GM21786 (cell line): ENCODE measurements at regions not wholly inside any gene's neighbourhood (a gene's known extent, or its start where the extent isn't known, plus 50 kb on each side); places are given as distances from the start of the nearest gene placed in this dataset.

Source experiments
- ATAC-seq: cut with Tn5 transposase; IDR thresholded peaks from one replicate; pipeline ENCODE4 v1.9.1; 2021; ENCODE audit not compliant: unreplicated experiment

DNA sequence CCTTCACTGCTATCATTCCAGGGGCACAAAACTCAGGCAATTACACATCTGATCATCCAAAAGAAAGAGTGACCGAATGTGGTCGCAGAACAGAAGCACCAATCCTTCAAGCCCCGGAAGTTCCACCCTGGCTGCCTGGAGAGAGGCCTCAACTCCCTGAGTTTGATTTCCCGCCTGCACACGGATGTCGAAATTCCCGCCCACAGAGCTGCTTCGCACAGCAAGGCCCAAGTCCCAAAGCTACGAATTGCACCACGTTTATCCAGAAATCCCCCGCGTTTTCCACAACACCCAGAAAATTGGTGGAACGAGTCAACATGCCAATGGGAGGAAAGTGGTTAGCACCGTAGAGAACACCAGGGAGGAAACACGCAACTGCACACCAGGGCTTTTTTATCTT, 445.4 kb downstream of the EIPR1 start:
- no peak for ATAC-seq

GRCh38 chr2:2931318-2932075, 446.1 kb downstream of the EIPR1 start:
- ATAC-seq, result no peak

- no peak for ATAC-seq
Observed at GRCh38 chr2:2930841-2931240, 446.8 kb downstream of the EIPR1 start.

- ATAC-seq, result peak; percentile 60
Observed at GRCh38 chr2:2926858-2927175, 450.8 kb downstream of the EIPR1 start.

- peak; percentile 73 for ATAC-seq
Observed at GRCh38 chr2:2926009-2926857, 451.4 kb downstream of the EIPR1 start.

DNA sequence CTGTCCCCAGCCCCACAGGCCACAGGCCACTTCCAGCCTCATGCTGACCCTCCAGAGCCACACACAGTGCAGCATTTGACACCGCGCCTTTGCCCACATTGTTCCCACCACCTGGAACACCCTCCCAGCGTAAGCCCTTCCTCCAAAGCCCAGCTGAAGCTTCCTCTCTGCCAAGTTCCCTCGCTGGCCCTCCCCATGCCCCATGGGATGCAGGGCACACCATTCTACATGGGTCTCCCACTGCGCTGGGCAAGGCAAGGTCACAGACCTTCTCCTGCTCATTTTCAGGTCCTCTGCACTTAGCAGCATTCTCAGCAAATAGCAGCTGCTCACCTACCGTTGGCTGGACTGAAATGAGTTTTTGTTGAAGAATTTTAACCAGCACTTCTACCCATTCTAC, 455.5 kb downstream of the EIPR1 start:
- ATAC-seq, result no peak

DNA sequence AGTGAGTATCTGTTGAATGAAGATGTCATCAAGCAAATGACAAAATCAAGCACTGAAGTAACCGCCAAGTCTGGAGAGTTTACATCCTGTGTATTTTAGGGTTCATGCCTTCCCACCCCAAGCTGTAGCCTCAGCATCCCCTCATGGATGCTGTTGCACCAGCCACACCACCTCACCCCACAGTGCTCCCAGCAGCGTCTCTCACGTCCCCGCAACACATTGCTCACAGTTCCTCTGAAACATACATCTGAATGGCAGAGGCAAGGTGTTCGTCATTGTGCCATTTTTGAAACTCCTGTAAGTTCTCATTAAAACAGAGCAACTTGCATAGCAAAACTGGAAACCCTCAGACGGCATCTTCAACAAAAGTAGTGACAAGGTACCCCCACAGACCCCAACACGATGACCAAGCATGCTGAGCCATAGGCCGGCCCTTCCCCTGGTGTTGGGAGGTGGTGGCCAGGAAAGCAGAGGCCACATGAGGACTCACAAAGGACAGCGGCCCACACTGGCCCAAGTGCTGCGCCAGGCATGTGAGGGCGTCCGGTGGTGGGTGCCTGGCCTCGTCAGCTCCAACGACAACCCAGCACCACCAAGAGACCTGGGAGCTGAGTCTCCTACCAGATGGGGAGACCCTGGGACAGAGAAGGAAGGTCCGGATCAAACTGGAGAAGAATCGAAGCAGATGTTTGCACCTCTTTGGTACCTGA, 456.5 kb downstream of the EIPR1 start:
- no peak for ATAC-seq

- ATAC-seq, result no peak
Observed at GRCh38 chr2:2919574-2920365, 457.8 kb downstream of the EIPR1 start.

- no peak for ATAC-seq
Observed at GRCh38 chr2:2919026-2919425, 458.6 kb downstream of the EIPR1 start.

DNA sequence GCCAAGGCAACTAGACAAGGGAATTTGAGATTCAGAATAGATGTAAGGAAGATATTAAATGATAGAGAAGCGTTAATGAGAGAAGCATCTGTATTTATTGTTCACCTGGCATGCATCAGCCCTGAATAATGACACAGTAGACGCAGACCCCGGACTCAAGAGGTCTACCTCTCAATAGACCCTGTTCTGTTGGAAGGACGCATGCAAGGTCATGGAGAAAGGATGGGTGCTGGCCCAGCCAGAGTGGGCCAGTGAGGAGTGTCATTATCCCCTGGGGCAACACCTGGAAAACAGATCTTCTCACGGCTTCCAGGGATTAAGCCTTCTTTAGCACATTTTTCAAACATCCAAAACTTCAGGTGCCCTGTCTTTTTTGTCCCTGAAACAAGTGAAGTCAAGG, 461.0 kb downstream of the EIPR1 start:
- no peak for ATAC-seq

DNA sequence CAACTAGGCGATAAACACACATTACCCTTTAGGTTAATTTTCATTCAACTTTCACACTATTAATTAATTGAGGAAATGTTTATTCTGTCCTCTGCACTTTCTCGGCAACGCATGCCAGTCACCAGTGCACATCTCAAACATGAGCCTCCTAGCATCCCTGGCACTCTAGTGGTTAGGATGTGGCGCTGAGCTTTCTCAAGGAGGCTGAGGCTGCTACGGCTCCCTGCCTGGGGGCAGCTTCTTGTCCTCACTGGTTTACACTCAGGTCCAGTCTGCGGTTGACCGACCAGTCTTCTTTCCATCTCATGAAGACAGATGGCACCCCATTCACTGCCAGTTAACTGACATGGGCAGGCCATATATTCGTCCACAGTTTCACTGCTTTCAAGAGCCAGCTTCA, 463.4 kb downstream of the EIPR1 start:
- no peak for ATAC-seq

- ATAC-seq, result no peak
Observed at GRCh38 chr2:2913601-2914120, 464.0 kb downstream of the EIPR1 start.

GRCh38 chr2:2912731-2913130, 464.9 kb downstream of the EIPR1 start:
- no peak for ATAC-seq

- ATAC-seq, result no peak
Observed at GRCh38 chr2:2912293-2912692, 465.3 kb downstream of the EIPR1 start.

- ATAC-seq, result no peak
Observed at GRCh38 chr2:2910259-2910658, 467.4 kb downstream of the EIPR1 start.

DNA sequence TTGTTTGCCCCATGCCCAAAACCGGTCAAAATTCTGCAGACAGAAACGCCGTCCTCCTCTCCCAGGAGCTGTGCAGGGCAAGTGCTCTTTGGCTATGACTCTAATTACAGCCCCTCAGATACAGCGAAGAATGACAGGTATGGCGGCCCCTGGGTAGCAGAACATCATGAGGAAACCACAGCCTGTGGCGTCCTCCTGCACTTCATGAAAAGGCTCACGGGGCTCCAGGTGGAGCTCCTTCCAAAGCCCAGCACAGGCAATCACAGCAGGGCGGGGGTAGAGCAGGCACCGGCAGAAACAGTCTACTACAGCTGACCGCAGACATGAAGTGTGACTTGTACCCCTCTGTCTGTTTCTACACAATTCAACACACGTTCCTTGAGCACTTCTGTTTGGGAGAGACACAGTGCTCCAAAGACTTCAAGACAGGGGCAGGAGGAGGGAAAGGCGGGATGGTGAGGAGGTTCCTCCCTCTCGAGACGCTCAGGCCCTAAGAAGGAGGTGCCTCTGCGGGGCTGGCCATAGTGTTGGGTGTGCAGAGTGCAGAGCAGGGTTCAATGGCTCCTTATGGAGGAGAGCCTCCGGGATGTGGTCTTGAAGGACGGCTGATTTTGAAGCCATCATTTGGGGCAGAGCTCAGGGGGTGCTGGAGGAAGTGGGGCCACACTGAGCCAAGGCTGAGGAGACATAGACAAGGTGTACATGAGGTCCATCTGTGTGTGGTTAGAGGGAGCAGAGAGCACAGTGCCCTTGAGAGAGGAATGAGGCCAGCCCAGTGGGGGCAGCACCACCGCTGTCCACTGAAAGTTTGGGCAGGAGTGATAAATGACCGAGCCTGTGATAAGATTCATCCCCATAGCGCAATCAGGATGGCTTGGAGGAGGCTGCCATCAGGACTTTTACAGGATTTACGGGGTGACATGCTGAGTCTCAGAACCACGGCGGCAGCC, 468.3 kb downstream of the EIPR1 start:
- ATAC-seq, result no peak

- no peak for ATAC-seq
Observed at GRCh38 chr2:2906091-2906490, 471.5 kb downstream of the EIPR1 start.

DNA sequence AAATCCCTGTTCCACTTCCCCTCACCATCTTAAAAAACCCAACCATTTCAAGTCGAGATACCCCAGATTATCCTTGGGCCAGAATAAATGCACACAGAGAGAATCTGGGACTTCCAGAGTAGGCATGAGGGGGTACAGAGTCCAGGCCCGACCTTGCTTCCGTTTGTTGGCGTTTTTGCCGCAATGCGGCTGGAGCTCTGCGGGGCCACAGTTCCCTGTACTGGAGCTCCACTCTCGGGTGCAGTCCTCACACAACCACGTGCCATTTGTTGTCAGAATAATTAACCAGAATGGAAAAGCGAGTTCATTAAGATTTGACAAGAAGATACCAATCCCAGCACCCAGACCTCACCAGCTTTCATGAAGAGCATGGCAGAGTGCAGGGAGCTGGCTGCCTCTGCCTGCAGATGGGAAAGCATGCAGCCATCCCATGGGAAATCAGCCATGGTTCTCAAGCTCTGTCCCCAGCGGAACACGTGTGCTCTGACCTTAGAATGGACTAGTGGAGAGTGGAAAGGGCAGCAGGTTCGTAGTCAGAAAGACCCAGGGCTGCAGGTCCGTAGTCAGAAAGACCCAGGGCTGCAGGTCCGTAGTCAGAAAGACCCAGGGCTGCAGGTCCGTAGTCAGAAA, 472.8 kb downstream of the EIPR1 start:
- no peak for ATAC-seq

DNA sequence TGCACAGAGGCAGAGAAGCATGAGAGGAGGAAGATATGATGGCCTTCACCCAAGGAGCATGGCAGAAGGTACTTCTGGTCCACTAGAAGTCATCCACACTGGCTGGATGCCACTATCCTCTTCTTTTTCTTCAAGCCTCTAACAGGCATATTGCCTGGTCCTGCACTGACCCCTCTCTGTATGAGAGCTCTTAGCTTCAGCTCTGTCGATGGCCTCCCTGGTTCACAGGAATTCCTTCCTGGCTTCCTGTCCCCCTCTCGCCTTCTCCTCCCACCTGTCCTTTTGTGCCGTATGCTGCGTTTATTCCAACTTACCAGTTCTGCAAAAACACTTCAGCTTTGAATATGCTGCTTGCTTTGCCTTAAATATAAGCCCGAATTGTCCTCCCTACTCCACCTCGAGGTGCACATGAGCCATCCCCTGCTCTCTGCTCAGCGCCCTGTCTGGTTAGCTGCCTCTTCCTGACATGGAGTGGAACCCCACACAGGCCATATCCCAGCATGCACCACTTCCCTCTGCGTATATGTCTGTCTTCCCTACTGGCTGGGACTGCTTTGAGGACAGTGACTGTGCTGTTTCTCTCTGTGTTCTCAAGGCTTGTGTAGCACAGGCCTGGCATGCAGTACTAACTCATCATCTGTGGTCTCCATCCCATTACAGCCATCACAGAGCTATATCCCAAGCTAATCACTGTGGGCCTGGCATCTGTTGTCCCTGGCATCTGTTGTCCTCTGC, 474.9 kb downstream of the EIPR1 start:
- ATAC-seq, result no peak
